Osteocyte (in vitro differentiated cells): ENCODE measurements at regions not wholly inside any gene's neighbourhood (a gene's known extent, or its start where the extent isn't known, plus 50 kb on each side); places are given as distances from the start of the nearest gene placed in this dataset.
"Not testable (repeated sequence)": the region's sequence is repeated elsewhere in the genome, so short reads cannot be mapped to it uniquely, and the experiment has no call there.

Experiments used
- DNase-seq: peaks from one replicate; pipeline ENCODE4 v3.0.0; 2021; ENCODE audit warnings: mixed read lengths; ENCODE audit not compliant: unreplicated experiment; ENCODE audit errors: extremely low spot score
- H3K27ac Mint-ChIP-seq: one replicate; pipeline ENCODE4 v1.8.0; 2021; ENCODE audit warnings: mild to moderate bottlenecking, mixed read lengths; ENCODE audit not compliant: unreplicated experiment
- H3K27me3 Mint-ChIP-seq: one replicate; pipeline ENCODE4 v1.8.0; 2021; ENCODE audit warnings: mixed read lengths; ENCODE audit not compliant: unreplicated experiment
- H3K36me3 Mint-ChIP-seq: one replicate; pipeline ENCODE4 v1.8.0; 2021; ENCODE audit warnings: mixed read lengths; ENCODE audit not compliant: unreplicated experiment
- H3K4me1 Mint-ChIP-seq: one replicate; pipeline ENCODE4 v1.8.0; 2021; ENCODE audit warnings: mixed read lengths; ENCODE audit not compliant: unreplicated experiment
- H3K4me3 Mint-ChIP-seq: one replicate; pipeline ENCODE4 v1.8.0; 2021; ENCODE audit warnings: mild to moderate bottlenecking, moderate library complexity, mixed read lengths; ENCODE audit not compliant: unreplicated experiment
- H3K9me3 Mint-ChIP-seq: one replicate; pipeline ENCODE4 v1.8.0; 2021; ENCODE audit warnings: mixed read lengths; ENCODE audit not compliant: unreplicated experiment
- TF ChIP-seq, protein P1 (sequence below): fragments of 200-600 bp; sonication (generic); IDR thresholded peaks from 2 replicates; pipeline ENCODE4 v1.5.0; 2021; ENCODE audit warnings: antibody characterized with exemption, mild to moderate bottlenecking, moderate library complexity

DNA sequence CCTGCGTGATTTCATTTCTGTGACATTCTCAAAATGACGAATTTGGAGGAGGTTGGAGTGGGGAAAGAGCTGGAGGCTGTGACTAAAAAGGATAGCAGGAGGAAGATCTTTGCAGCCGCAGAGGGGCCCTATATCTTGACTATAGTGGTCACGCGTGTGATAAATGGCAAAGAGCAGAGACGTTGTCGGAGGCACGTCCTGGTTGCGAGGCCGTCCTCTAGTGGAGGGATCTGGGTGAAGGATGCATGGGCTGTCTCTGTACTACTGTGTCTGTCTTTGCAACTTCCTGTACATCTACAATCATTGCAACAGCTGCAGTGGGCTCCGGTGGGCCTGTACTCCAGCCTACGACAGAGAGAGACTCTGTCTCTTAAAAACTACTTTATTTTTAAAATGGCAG, 76.6 kb downstream of the YTHDF1 start:
- Mint-ChIP-seq H3K27ac (no peak overlapping the region), H3K27me3 (peaks cover 32% of the 10 kb centered on the region), H3K9me3 (no peaks in the 10 kb centered on the region), H3K4me3 (no peak overlapping the region), H3K36me3 (no peaks in the 10 kb centered on the region), H3K4me1 (no peaks in the 10 kb centered on the region)
- TF ChIP-seq, protein P1, sequence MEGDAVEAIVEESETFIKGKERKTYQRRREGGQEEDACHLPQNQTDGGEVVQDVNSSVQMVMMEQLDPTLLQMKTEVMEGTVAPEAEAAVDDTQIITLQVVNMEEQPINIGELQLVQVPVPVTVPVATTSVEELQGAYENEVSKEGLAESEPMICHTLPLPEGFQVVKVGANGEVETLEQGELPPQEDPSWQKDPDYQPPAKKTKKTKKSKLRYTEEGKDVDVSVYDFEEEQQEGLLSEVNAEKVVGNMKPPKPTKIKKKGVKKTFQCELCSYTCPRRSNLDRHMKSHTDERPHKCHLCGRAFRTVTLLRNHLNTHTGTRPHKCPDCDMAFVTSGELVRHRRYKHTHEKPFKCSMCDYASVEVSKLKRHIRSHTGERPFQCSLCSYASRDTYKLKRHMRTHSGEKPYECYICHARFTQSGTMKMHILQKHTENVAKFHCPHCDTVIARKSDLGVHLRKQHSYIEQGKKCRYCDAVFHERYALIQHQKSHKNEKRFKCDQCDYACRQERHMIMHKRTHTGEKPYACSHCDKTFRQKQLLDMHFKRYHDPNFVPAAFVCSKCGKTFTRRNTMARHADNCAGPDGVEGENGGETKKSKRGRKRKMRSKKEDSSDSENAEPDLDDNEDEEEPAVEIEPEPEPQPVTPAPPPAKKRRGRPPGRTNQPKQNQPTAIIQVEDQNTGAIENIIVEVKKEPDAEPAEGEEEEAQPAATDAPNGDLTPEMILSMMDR = no peak
- DNase-seq = no peak

DNA sequence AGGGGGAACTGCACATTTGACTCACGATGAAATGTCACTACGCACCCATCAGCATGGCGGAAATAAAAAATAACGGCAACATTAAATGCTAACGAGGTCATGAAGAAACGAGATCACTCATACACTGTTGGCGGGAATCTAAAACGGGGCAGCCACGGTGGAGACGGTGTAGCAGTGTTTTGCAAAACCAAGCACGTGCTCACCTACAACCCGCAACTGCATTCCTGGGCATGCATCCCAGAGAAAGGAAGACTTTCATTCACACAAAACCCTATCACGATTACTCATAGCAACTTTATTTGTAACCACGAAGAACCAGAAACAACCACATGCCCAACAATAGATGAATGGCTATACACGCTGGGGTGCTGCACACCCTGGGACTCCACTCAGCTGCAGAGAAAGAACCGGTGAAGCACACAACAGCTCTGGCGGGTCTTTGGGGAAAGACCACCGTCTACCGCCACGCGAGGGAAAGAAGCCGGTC, 77.0 kb downstream of the YTHDF1 start:
- TF ChIP-seq, protein P1 = no peak
- Mint-ChIP-seq H3K27ac (no peak overlapping the region), H3K27me3 (peaks cover 27% of the 10 kb centered on the region), H3K4me1 (no peaks in the 10 kb centered on the region), H3K36me3 (no peaks in the 10 kb centered on the region), H3K4me3 (no peak overlapping the region), H3K9me3 (no peaks in the 10 kb centered on the region)
- DNase-seq = no peak

DNA sequence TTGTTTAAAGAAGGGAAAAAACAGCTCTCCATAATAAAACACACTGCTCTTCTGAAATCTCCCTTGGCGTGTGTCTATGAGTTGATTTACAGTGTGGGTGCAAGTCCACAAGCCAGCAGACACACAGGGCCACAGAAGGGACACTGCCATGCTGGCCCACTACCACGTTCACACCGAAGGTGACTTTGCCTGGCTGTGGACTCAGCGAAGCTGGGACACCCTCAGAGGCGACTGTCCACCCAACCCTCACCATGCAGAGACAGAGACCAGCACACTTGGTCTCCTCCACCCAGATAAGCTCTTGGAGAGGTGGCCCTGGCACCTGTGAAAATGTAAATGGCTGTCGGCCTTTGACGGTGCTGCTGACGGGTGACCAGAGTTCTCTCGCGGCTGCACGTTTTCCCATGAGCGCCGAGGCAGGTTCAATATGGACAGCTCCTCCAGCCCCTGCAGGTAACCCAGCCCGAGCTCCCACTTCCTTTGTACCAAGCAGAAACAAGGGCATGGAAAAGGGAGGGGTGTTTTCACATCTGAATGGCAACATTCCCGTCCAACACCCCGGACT, 78.0 kb downstream of the YTHDF1 start:
- TF ChIP-seq, protein P1 = no peak
- H3K9me3 Mint-ChIP-seq = no peaks in the 10 kb centered on the region
- no peaks in the 10 kb centered on the region for H3K36me3 Mint-ChIP-seq
- no peak for DNase-seq
- H3K27ac Mint-ChIP-seq = no peak overlapping the region
- no peak overlapping the region for H3K4me3 Mint-ChIP-seq
- no peaks in the 10 kb centered on the region for H3K4me1 Mint-ChIP-seq
- peaks cover 19% of the 10 kb centered on the region for H3K27me3 Mint-ChIP-seq

DNA sequence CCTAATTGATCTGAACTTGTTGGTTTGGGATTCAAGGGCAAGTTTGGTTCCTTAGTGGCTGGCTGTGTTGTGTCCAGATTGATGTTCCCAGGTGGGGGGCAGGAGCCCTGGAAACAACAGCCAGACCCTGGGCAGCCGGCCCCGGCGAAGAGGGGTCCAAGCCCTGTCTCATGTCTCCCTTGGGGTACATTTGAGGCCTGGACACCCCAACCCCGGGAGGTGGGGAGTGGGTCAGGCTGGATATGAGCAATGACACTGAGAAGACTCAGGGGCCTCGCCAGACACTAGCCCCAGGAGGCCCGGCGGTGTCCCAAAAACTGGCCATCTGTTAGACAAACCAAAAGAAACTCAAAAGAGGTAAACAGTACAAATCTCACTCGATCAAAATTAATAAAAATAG, 79.6 kb downstream of the YTHDF1 start:
- H3K36me3 Mint-ChIP-seq = no peaks in the 10 kb centered on the region
- no peaks in the 10 kb centered on the region for H3K4me1 Mint-ChIP-seq
- H3K27me3 Mint-ChIP-seq = peaks cover 11% of the 10 kb centered on the region
- TF ChIP-seq, protein P1 = no peak
- no peak for DNase-seq
- H3K9me3 Mint-ChIP-seq = no peaks in the 10 kb centered on the region
- no peak overlapping the region for H3K4me3 Mint-ChIP-seq
- no peak overlapping the region for H3K27ac Mint-ChIP-seq

DNA sequence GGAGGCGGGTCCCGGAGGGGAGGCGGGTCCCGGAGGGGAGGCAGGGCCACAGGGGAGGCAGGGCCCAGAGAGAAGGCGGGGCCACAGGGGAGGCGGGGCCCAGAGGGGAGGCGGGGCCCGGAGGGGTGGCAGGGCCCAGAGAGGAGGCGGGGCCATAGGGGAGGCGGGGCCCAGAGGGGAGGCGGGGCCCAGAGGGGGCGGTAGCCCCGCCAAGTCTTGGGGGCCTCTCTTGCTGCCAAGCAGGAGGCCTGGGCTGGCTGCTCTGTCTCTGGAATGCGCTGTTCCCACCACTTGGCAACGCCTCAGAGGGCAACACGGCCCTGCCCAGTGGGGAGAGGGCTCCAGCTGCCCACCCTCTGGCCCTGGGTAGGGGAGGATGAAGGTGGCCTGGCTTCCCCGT, 80.5 kb downstream of the YTHDF1 start:
- Mint-ChIP-seq H3K9me3 (no peaks in the 10 kb centered on the region), H3K36me3 (no peaks in the 10 kb centered on the region), H3K27ac (no peak overlapping the region), H3K4me1 (no peaks in the 10 kb centered on the region), H3K27me3 (peaks cover 11% of the 10 kb centered on the region), H3K4me3 (no peak overlapping the region)
- no peak for DNase-seq
- TF ChIP-seq, protein P1 = no peak

DNA sequence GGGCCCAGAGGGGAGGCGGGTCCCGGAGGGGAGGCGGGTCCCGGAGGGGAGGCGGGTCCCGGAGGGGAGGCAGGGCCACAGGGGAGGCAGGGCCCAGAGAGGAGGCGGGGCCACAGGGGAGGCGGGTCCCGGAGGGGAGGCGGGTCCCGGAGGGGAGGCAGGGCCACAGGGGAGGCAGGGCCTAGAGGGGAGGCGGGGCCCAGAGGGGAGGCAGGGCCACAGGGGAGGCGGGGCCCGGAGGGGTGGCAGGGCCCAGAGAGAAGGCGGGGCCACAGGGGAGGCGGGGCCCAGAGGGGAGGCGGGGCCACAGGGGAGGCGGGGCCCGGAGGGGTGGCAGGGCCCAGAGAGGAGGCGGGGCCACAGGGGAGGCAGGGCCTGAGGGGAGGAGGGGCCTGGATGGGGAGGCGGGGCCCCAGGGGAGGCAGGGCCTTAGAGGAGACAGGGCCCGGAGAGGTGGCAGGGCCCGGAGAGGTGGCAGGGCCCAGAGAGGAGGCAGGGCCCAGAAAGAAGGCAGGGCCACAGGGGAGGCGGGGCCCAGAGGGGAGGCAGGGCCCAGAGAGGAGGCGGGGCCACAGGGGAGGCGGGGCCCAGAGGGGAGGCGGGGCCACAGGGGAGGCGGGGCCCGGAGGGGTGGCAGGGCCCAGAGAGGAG, 81.1 kb downstream of the YTHDF1 start:
- not testable (repeated sequence) for H3K27ac Mint-ChIP-seq, H3K4me3 Mint-ChIP-seq, DNase-seq, H3K9me3 Mint-ChIP-seq, H3K36me3 Mint-ChIP-seq, H3K4me1 Mint-ChIP-seq
- peaks cover 11% of the 10 kb centered on the region for H3K27me3 Mint-ChIP-seq
